Neural cell (in vitro differentiated cells): ENCODE measurements at regions not wholly inside any gene's neighbourhood (a gene's known extent, or its start where the extent isn't known, plus 50 kb on each side); places are given as distances from the start of the nearest gene placed in this dataset.

ENCODE experiments used
- CTCF ChIP-seq: fragments of 450-650 bp; IDR thresholded peaks from 2 replicates; pipeline ENCODE4 v1.5.1; 2014; ENCODE audit warnings: antibody characterized with exemption, mild to moderate bottlenecking, moderate library complexity; ENCODE audit not compliant: poor library complexity, severe bottlenecking
- EZH2 ChIP-seq: fragments of 200-600, 300-800 bp; shearing (Covaris generic), sonication (generic); IDR thresholded peaks from 2 replicates; pipeline ENCODE4 v1.6.1; 2014; ENCODE audit warnings: antibody characterized with exemption, low read length, borderline replicate concordance, mild to moderate bottlenecking; ENCODE audit not compliant: insufficient read depth, poor library complexity, severe bottlenecking
- POLR2AphosphoS5 ChIP-seq: IDR thresholded peaks from 2 replicates; pipeline ENCODE4 v1.6.1; 2012
- RAD21 ChIP-seq: fragments of 450-650 bp; conservative IDR thresholded peaks from 2 replicates; pipeline ENCODE4 v1.6.1; 2014; ENCODE audit warnings: antibody characterized with exemption, mild to moderate bottlenecking, moderate library complexity
- SMC3 ChIP-seq: fragments of 450-650 bp; conservative IDR thresholded peaks from 2 replicates; pipeline ENCODE4 v1.6.1; 2014; ENCODE audit warnings: antibody characterized with exemption, mild to moderate bottlenecking, moderate library complexity; ENCODE audit not compliant: poor library complexity

DNA sequence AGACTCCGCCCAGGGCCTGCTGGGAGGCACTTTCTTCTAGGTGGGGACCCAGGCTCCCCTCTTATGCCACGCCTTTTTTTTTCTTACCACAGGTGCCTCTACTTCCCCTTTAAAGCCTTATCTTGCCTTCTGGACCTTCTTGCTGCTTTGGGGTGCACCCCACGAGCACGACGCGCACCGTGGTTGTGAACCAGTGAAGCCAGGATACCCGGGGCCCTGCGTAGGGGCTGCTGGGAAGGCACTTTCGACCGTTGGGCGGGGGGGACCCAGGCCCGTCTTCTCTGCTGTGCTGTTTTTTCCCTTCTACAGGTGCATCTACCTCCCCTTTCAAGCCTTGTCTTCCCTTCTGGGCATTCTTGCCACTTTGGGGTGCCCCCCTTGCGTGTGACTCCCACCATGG, 305.4 kb downstream of the ALG10 start:
- TF ChIP-seq SMC3 (no peak), RAD21 (no peak), CTCF (no peak), EZH2 (no peak), POLR2AphosphoS5 (no peak)
